CD14-positive monocyte (primary cell): ENCODE measurements at regions not wholly inside any gene's neighbourhood (a gene's known extent, or its start where the extent isn't known, plus 50 kb on each side); places are given as distances from the start of the nearest gene placed in this dataset.

ENCODE experiments used
- DNase-seq, 3 donors: peaks; one replicate each; pipeline ENCODE4 v3.0.0-alpha.2; 2011 to 2022
- H2AFZ ChIP-seq: 2 replicates; pipeline ENCODE4 v1.6.0; 2012; ENCODE audit warnings: mild to moderate bottlenecking, low read depth, low read length, inconsistent platforms; ENCODE audit not compliant: insufficient read depth, poor library complexity, severe bottlenecking
- H3K27ac ChIP-seq, 2 donors: 1 replicate in 1 of 2; 2 replicates in 1 of 2; pipeline ENCODE4 v1.5.1; 2012 to 2013; ENCODE audit warnings: low read length in 2 of 2, control low read depth in 1 of 2, inconsistent platforms in 1 of 2, low read depth in 1 of 2, mild to moderate bottlenecking in 1 of 2
- H3K27me3 ChIP-seq, 2 donors: one replicate each; pipeline versions ENCODE4 v1.6.0 to v1.6.1; 2011 to 2013; ENCODE audit warnings: low read length in 2 of 2; ENCODE audit not compliant: control insufficient read depth in 2 of 2, insufficient read depth in 2 of 2
- H3K36me3 ChIP-seq, 2 donors: replicated peaks in 1 of 2; 1 replicate in 1 of 2; 2 replicates in 1 of 2; pipeline versions ENCODE4 v1.5.1 to v1.6.1; 2012 to 2013; ENCODE audit warnings: low read length in 2 of 2, control low read depth in 1 of 2, inconsistent platforms in 1 of 2, mild to moderate bottlenecking in 1 of 2; ENCODE audit not compliant: insufficient read depth in 2 of 2, control insufficient read depth in 1 of 2
- H3K4me1 ChIP-seq, 2 donors: 1 replicate in 1 of 2; 2 replicates in 1 of 2; pipeline versions ENCODE4 v1.5.1 to v1.6.1; 2012 to 2013; ENCODE audit warnings: low read length in 2 of 2, control low read depth in 1 of 2, inconsistent platforms in 1 of 2, mild to moderate bottlenecking in 1 of 2, moderate library complexity in 1 of 2; ENCODE audit not compliant: insufficient read depth in 2 of 2, control insufficient read depth in 1 of 2
- H3K4me2 ChIP-seq: replicated peaks from 2 replicates; pipeline ENCODE3; 2012; ENCODE audit warnings: low read length, moderate library complexity, mild to moderate bottlenecking; ENCODE audit not compliant: poor library complexity, severe bottlenecking; ENCODE audit errors: extremely low read depth
- H3K4me3 ChIP-seq, 3 experiments: fragments of 200-600 bp in 1 of 3; sonication (generic) in 1 of 3; replicated peaks in 1 of 3; 1 replicate in 2 of 3; 2 replicates in 1 of 3; pipeline ENCODE4 v1.5.1; 2011 to 2013; ENCODE audit warnings: low read length in 3 of 3, mild to moderate bottlenecking in 3 of 3, control low read depth in 2 of 3, low read depth in 2 of 3, inconsistent platforms in 1 of 3, moderate library complexity in 1 of 3
- H3K79me2 ChIP-seq: 2 replicates; pipeline ENCODE4 v1.6.0; 2012; ENCODE audit warnings: mild to moderate bottlenecking, control low read depth, inconsistent platforms, low read length, moderate library complexity; ENCODE audit not compliant: insufficient read depth
- H3K9ac ChIP-seq: 2 replicates; pipeline ENCODE4 v1.6.0; 2017; ENCODE audit warnings: low read length, mild to moderate bottlenecking; ENCODE audit not compliant: insufficient read depth, poor library complexity, severe bottlenecking
- H3K9me3 ChIP-seq, 2 donors: replicated peaks in 1 of 2; 1 replicate in 1 of 2; 2 replicates in 1 of 2; pipeline versions ENCODE4 v1.5.1 to v1.6.1; 2012 to 2013; ENCODE audit warnings: low read length in 2 of 2, control low read depth in 1 of 2; ENCODE audit not compliant: control insufficient read depth in 1 of 2, insufficient read depth in 1 of 2
- H4K20me1 ChIP-seq: 2 replicates; pipeline ENCODE4 v1.6.0; 2012; ENCODE audit warnings: mild to moderate bottlenecking, low read length, control low read depth, moderate library complexity; ENCODE audit not compliant: insufficient read depth
- H3K27ac Mint-ChIP-seq, 7 donors: one replicate each; pipeline ENCODE4 v1.8.0; 2020; ENCODE audit warnings: mild to moderate bottlenecking in 7 of 7, mixed read lengths in 7 of 7, moderate library complexity in 6 of 7, inconsistent platforms in 2 of 7
- H3K27me3 Mint-ChIP-seq, 3 donors: one replicate each; pipeline ENCODE4 v1.8.0; 2021 to 2022; ENCODE audit warnings: low read depth in 3 of 3, mild to moderate bottlenecking in 3 of 3, mixed read lengths in 3 of 3, moderate library complexity in 3 of 3, inconsistent platforms in 1 of 3
- H3K36me3 Mint-ChIP-seq, 2 donors: one replicate each; pipeline ENCODE4 v1.8.0; 2020; ENCODE audit warnings: mixed read lengths in 2 of 2, inconsistent platforms in 1 of 2, mild to moderate bottlenecking in 1 of 2
- H3K4me1 Mint-ChIP-seq: one replicate; pipeline ENCODE4 v1.8.0; 2020; ENCODE audit warnings: mild to moderate bottlenecking, mixed read lengths
- H3K4me3 Mint-ChIP-seq, 2 donors: one replicate each; pipeline ENCODE4 v1.8.0; 2020; ENCODE audit warnings: mild to moderate bottlenecking in 2 of 2, mixed read lengths in 2 of 2, moderate library complexity in 1 of 2
- H3K9me3 Mint-ChIP-seq, 7 donors: one replicate each; pipeline ENCODE4 v1.8.0; 2020 to 2022; ENCODE audit warnings: mixed read lengths in 7 of 7, mild to moderate bottlenecking in 6 of 7, moderate library complexity in 6 of 7, inconsistent platforms in 2 of 7
- WGBS: methylation state at CpG from one replicate; pipeline ENCODE4 v1.1.5; 2013; ENCODE audit warnings: missing lambda C conversion rate; ENCODE audit not compliant: insufficient coverage; 5-methylcytosine and 5-hydroxymethylcytosine counted together
- intact Hi-C, 2 donors: fragments of 100-400 bp; cut with micrococcal nuclease; formaldehyde crosslinking; loops; one replicate each; pipeline versions ENCODE4 v1.15.0 to v1.15.1; 2023
- TF ChIP-seq, protein P1 (sequence below): fragments of 200-600 bp; IDR thresholded peaks from one replicate; pipeline ENCODE4 v1.8.0; 2022; ENCODE audit warnings: antibody characterized with exemption, mild to moderate bottlenecking

DNA sequence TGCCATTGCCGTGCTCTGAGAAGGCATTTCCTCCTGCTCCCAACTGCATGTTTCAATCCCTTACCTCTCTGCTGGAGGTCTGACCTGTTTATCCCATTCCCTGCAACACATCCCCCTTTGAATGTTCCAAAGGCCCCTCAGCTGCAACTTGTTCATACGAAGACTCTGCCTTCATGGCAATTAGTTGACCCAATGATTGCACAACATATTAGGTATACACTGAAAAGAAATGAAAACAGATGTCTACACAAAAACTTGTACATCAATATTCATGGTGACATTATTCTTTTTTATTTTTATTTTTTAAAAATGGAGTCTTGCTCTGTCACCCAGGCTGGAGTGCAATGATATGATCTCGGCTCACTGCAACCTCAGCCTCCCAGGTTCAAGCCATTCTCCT lies 54.9 kb upstream of the STX18 start:
- intact Hi-C loops, result no loop called here
- H3K4me3 Mint-ChIP-seq, result no peak overlapping the region
- H3K9me3 Mint-ChIP-seq, result peaks cover 15 to 25% (median 22%) of the 10 kb centered on the region in 7 donors
- no peak for DNase-seq
- Histone ChIP-seq H3K79me2 (no peaks in the 10 kb centered on the region), H3K4me3 (no peak overlapping the region), H3K9ac (no peak overlapping the region), H4K20me1 (no peaks in the 10 kb centered on the region), H3K36me3 (no peaks in the 10 kb centered on the region), H3K27me3 (no peaks in the 10 kb centered on the region), H3K27ac (no peak overlapping the region), H2AFZ (no peak overlapping the region), H3K4me2 (no peak overlapping the region), H3K4me1 (no peaks in the 10 kb centered on the region), H3K9me3 (peaks cover 15% of the 10 kb centered on the region in 2 donors)
- no peaks in the 10 kb centered on the region for H3K36me3 Mint-ChIP-seq
- H3K4me1 Mint-ChIP-seq, result no peaks in the 10 kb centered on the region
- TF ChIP-seq, protein P1, sequence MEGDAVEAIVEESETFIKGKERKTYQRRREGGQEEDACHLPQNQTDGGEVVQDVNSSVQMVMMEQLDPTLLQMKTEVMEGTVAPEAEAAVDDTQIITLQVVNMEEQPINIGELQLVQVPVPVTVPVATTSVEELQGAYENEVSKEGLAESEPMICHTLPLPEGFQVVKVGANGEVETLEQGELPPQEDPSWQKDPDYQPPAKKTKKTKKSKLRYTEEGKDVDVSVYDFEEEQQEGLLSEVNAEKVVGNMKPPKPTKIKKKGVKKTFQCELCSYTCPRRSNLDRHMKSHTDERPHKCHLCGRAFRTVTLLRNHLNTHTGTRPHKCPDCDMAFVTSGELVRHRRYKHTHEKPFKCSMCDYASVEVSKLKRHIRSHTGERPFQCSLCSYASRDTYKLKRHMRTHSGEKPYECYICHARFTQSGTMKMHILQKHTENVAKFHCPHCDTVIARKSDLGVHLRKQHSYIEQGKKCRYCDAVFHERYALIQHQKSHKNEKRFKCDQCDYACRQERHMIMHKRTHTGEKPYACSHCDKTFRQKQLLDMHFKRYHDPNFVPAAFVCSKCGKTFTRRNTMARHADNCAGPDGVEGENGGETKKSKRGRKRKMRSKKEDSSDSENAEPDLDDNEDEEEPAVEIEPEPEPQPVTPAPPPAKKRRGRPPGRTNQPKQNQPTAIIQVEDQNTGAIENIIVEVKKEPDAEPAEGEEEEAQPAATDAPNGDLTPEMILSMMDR, result no peak
- WGBS, result 90% methylated on average over 2 of the region's 3 CpGs
- H3K27ac Mint-ChIP-seq, result no peak overlapping the region
- no peaks in the 10 kb centered on the region for H3K27me3 Mint-ChIP-seq

- H3K27ac ChIP-seq, result no peak overlapping the region
- Mint-ChIP-seq H3K4me3 (no peak overlapping the region), H3K9me3 (peaks cover 15 to 25% (median 22%) of the 10 kb centered on the region in 7 donors), H3K27me3 (no peaks in the 10 kb centered on the region), H3K4me1 (no peaks in the 10 kb centered on the region), H3K27ac (no peak overlapping the region), H3K36me3 (no peaks in the 10 kb centered on the region)
- TF ChIP-seq, protein P1, result no peak
- no peak overlapping the region for H3K4me3 ChIP-seq
- no peaks in the 10 kb centered on the region for H4K20me1 ChIP-seq
- WGBS, result 93% methylated on average over 1 of the region's 1 CpG
- H3K4me1 ChIP-seq, result no peaks in the 10 kb centered on the region
- peaks cover 15% of the 10 kb centered on the region in 2 donors for H3K9me3 ChIP-seq
- no peaks in the 10 kb centered on the region for H3K27me3 ChIP-seq
- no peak overlapping the region for H3K9ac ChIP-seq
- H3K36me3 ChIP-seq, result no peaks in the 10 kb centered on the region
- no peak overlapping the region for H2AFZ ChIP-seq
- intact Hi-C loops, result no loop called here
- DNase-seq, result no peak
- H3K79me2 ChIP-seq, result no peaks in the 10 kb centered on the region
- H3K4me2 ChIP-seq, result no peak overlapping the region
These were observed 53.4 kb upstream of the STX18 start for GRCh38 chr4:4595252-4595651.
